PC-9 (cell line): ENCODE measurements at regions not wholly inside any gene's neighbourhood (a gene's known extent, or its start where the extent isn't known, plus 50 kb on each side); places are given as distances from the start of the nearest gene placed in this dataset.
A peak's percentile ranks its signal among the peaks of the same experiment; 100 is the strongest.

Experiments used
- BruUV-seq: library from RNA; stranded (reverse); fragments of 400-500 nt; replicated peaks from 2 replicates; lab custom pipeline; 2021; lab: Mats Ljungman, UMichigan
- CTCF ChIA-PET: fragments of 300-600 bp; sonication (Branson Sonifier 250); formaldehyde crosslinking; loops from one replicate; lab custom pipeline; 2022; ENCODE audit warnings: antibody characterized with exemption; lab: Charles Lee
- POLR2A ChIA-PET: fragments of 300-600 bp; sonication (Branson Sonifier 250); formaldehyde crosslinking; loops from one replicate; lab custom pipeline; 2022; ENCODE audit warnings: antibody characterized with exemption; ENCODE audit not compliant: unreplicated experiment; lab: Charles Lee
- DNase-seq, 2 experiments: peaks; one replicate each; pipeline versions ENCODE4 v3.0.0 to v3.0.0-alpha.2; 2015 to 2022; ENCODE audit warnings: mixed read lengths in 1 of 2
- H2AFZ ChIP-seq: fragments of 200-600 bp; sonication (generic); 2 replicates; pipeline ENCODE4 v1.8.1; 2017; ENCODE audit warnings: antibody characterized with exemption
- H3F3A ChIP-seq: fragments of 200-600 bp; sonication (generic); 2 replicates; pipeline ENCODE4 v1.8.1; 2017; ENCODE audit warnings: antibody characterized with exemption, mild to moderate bottlenecking, low read depth; ENCODE audit not compliant: insufficient read depth
- H3K27ac ChIP-seq: fragments of 200-600 bp; sonication (generic); 2 replicates; pipeline ENCODE4 v1.6.1; 2016; ENCODE audit warnings: mixed run types
- H3K27me3 ChIP-seq: fragments of 200-600 bp; sonication (generic); 2 replicates; pipeline ENCODE4 v1.6.1; 2016; ENCODE audit warnings: low read depth, mixed run types; ENCODE audit not compliant: insufficient read depth
- H3K36me3 ChIP-seq: fragments of 200-600 bp; sonication (generic); 2 replicates; pipeline ENCODE4 v1.6.1; 2016; ENCODE audit warnings: low read depth, mixed run types
- H3K4me1 ChIP-seq: fragments of 200-600 bp; sonication (generic); replicated peaks from 2 replicates; pipeline ENCODE4 v1.6.1; 2016; ENCODE audit warnings: mixed run types; ENCODE audit not compliant: insufficient read depth
- H3K4me2 ChIP-seq: fragments of 200-600 bp; sonication (generic); 2 replicates; pipeline ENCODE4 v1.6.1; 2017; ENCODE audit warnings: mixed run types
- H3K4me3 ChIP-seq: fragments of 200-600 bp; sonication (generic); 2 replicates; pipeline ENCODE4 v1.6.1; 2016; ENCODE audit warnings: mixed run types
- H3K79me2 ChIP-seq: fragments of 200-600 bp; sonication (generic); 2 replicates; pipeline ENCODE4 v1.6.1; 2017; ENCODE audit warnings: low read depth, mixed run types
- H3K9me2 ChIP-seq: fragments of 200-600 bp; sonication (generic); 2 replicates; pipeline ENCODE4 v1.8.1; 2017; ENCODE audit warnings: mild to moderate bottlenecking; ENCODE audit not compliant: insufficient read depth
- H3K9me3 ChIP-seq: fragments of 200-600 bp; sonication (generic); 2 replicates; pipeline ENCODE4 v1.8.1; 2016; ENCODE audit warnings: low read depth; ENCODE audit not compliant: insufficient read depth
- H4K20me1 ChIP-seq: fragments of 200-600 bp; sonication (generic); 2 replicates; pipeline ENCODE4 v1.8.1; 2017; ENCODE audit not compliant: insufficient read depth
- EZH2 ChIP-seq: fragments of 200-600 bp; sonication (generic); IDR thresholded peaks from 2 replicates; pipeline ENCODE4 v1.8.0; 2017; ENCODE audit warnings: antibody characterized with exemption, low read depth
- intact Hi-C: fragments of 100-400 bp; cut with micrococcal nuclease; formaldehyde crosslinking; loops from one replicate; pipeline ENCODE4 v1.10.0; 2022; ENCODE audit not compliant: unreplicated experiment
- TF ChIP-seq, protein P1 (sequence below): fragments of 200-600 bp; sonication (generic); conservative IDR thresholded peaks from 2 replicates; pipeline ENCODE4 v1.6.1; 2017; ENCODE audit warnings: mixed run types, antibody characterized with exemption, mild to moderate bottlenecking, moderate library complexity

DNA sequence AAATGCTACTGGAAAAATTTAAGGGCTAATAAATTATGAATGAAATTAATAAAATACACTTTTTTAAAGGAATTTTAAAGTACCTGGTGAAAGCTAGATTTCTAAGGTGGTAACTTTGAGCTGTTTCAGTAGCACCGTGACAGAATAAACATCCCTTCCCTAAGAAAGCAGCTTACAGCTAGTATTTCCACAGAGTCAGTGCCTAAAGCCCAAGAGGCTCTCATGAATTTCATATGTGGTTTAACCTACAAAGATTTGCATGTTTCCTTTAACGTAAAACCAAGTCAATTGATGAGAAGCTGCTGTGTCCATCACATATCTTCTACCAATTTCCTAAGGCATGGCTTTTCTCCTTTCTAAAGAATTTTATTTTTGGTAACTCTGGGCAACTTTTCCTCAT, 56.8 kb downstream of the IFNG start:
- Histone ChIP-seq H3K9me2 (no peaks in the 10 kb centered on the region), H2AFZ (no peak overlapping the region), H3K4me1 (peaks cover 13% of the 10 kb centered on the region), H3K4me3 (no peak overlapping the region), H3K79me2 (no peaks in the 10 kb centered on the region), H3K4me2 (no peak overlapping the region), H3K27me3 (no peaks in the 10 kb centered on the region), H3F3A (no peaks in the 10 kb centered on the region), H3K27ac (no peak overlapping the region), H3K9me3 (no peaks in the 10 kb centered on the region; the same call in 1 of the 2 replicates), H4K20me1 (no peaks in the 10 kb centered on the region), H3K36me3 (no peaks in the 10 kb centered on the region)
- intact Hi-C loops, result no loop called here
- CTCF ChIA-PET, result no interaction called here
- no TSS peak for BruUV-seq
- DNase-seq, result no peak
- TF ChIP-seq EZH2, result no peak
- TF ChIP-seq, protein P1, sequence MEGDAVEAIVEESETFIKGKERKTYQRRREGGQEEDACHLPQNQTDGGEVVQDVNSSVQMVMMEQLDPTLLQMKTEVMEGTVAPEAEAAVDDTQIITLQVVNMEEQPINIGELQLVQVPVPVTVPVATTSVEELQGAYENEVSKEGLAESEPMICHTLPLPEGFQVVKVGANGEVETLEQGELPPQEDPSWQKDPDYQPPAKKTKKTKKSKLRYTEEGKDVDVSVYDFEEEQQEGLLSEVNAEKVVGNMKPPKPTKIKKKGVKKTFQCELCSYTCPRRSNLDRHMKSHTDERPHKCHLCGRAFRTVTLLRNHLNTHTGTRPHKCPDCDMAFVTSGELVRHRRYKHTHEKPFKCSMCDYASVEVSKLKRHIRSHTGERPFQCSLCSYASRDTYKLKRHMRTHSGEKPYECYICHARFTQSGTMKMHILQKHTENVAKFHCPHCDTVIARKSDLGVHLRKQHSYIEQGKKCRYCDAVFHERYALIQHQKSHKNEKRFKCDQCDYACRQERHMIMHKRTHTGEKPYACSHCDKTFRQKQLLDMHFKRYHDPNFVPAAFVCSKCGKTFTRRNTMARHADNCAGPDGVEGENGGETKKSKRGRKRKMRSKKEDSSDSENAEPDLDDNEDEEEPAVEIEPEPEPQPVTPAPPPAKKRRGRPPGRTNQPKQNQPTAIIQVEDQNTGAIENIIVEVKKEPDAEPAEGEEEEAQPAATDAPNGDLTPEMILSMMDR, result no peak
- POLR2A ChIA-PET, result no interaction called here

DNA sequence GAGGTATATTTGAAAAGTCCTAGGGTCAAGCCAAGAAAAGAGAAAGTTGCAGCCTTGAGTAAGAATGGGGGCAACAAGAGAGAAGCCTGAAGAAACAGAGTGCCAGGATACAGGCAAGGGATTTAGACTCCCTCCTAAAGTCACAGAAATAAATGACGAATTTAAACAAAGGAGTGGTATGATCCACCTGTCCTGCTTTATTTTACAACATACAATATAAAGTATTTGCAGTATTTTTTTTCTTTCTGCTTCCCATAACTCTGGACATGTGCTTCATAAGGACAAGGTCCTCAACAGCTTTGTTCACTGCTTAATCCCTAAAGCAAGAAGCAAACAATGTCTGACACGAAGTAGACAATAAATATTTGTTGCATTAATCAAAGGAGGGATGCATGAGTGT, 57.4 kb downstream of the IFNG start:
- no peak overlapping the region for H3K4me3 ChIP-seq
- POLR2A ChIA-PET, result interaction anchor here (0.6 kb wide), 1 partner anchor 39 kb away, joined by 3 read pairs; no protein-coding TSS in a partner anchor
- no TSS peak for BruUV-seq
- no peak overlapping the region for H2AFZ ChIP-seq
- H3K36me3 ChIP-seq, result no peaks in the 10 kb centered on the region
- no peaks in the 10 kb centered on the region for H3K27me3 ChIP-seq
- no peak for TF ChIP-seq EZH2
- TF ChIP-seq, protein P1, result no peak
- peaks cover 13% of the 10 kb centered on the region for H3K4me1 ChIP-seq
- no peak for DNase-seq
- CTCF ChIA-PET, result no interaction called here
- no peaks in the 10 kb centered on the region for H3F3A ChIP-seq
- no peaks in the 10 kb centered on the region; the same call in 1 of the 2 replicates for H3K9me3 ChIP-seq
- no peak overlapping the region for H3K4me2 ChIP-seq
- intact Hi-C loops, result no loop called here
- no peak overlapping the region for H3K27ac ChIP-seq
- H4K20me1 ChIP-seq, result no peaks in the 10 kb centered on the region
- no peaks in the 10 kb centered on the region for H3K79me2 ChIP-seq
- H3K9me2 ChIP-seq, result no peaks in the 10 kb centered on the region

DNA sequence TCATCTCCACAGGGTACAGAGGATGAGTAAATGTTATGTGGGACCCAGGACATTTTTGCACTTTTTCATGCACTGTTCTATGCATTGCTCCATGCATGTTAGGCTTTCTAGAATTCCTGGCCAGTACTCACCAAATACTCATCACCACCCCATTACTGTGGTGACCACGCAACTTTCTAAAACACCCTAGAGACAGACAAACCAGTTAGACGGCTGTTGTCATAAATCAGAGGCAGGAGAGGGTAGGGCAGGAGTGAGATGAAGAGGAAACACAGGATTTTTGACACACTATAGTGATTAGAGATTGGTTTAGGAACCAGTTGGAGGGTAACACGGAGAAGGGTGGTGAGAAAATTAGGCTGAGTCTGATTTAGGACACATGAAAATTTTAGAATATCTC, 59.3 kb downstream of the IFNG start:
- H4K20me1 ChIP-seq, result no peaks in the 10 kb centered on the region
- H2AFZ ChIP-seq, result no peak overlapping the region
- no peaks in the 10 kb centered on the region; the same call in 1 of the 2 replicates for H3K9me3 ChIP-seq
- H3K4me3 ChIP-seq, result no peak overlapping the region
- H3F3A ChIP-seq, result no peaks in the 10 kb centered on the region
- H3K4me2 ChIP-seq, result peak overlapping the region; percentile 23
- intact Hi-C loops, result no loop called here
- H3K9me2 ChIP-seq, result no peaks in the 10 kb centered on the region
- no peak overlapping the region for H3K27ac ChIP-seq
- CTCF ChIA-PET, result no interaction called here
- BruUV-seq, result no TSS peak
- no peaks in the 10 kb centered on the region for H3K79me2 ChIP-seq
- H3K4me1 ChIP-seq, result peaks cover 13% of the 10 kb centered on the region
- H3K27me3 ChIP-seq, result no peaks in the 10 kb centered on the region
- POLR2A ChIA-PET, result no interaction called here
- TF ChIP-seq, protein P1, result no peak
- no peak for TF ChIP-seq EZH2
- no peaks in the 10 kb centered on the region for H3K36me3 ChIP-seq
- DNase-seq, result peak; percentile 41 to 78
